ENCODE measurements at regions not wholly inside any gene's neighbourhood (a gene's known extent, or its start where the extent isn't known, plus 50 kb on each side); places are given as distances from the start of the nearest gene placed in this dataset.

GRCh38 chr6:91487696-91488392, 901.0 kb upstream of the MAP3K7 start:
- no peak for DNase-seq

DNA sequence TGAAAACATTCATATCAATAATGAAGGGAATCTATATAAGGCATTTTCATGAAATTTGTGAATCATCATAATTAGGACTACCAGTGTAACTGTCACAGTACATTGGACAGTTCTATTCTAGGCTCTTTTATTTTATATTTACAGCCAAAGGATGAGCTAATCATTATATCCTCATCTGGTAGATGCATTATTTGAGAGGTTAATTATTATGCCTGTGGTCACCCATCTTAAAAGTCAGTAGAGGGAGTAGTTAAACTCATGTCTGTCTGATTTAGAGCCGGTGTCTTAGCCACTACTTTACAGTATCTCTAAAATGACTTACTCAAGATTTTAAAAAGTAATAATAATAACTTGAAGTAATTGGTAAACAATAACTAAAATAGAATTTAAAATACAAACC, 899.3 kb upstream of the MAP3K7 start:
- DNase-seq, result no peak

DNA sequence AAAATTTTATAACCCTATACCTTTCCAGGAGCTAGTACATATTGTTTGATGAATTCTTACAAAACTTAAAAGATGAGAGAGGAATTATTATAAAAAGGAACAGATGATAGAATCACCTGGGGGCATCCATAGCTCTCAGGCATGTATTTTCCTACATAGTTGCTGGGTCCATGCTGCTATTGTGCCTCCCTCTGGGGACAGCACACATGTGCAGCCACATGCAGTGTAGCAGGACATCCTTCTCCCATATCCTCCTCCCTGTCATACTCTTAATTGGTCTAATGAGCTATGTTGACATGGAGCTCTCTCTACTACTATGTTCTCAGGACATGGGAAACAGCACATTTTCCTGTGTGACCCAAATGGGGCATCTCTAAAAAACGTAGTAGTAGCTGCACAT, 898.2 kb upstream of the MAP3K7 start:
- no peak for DNase-seq

DNA sequence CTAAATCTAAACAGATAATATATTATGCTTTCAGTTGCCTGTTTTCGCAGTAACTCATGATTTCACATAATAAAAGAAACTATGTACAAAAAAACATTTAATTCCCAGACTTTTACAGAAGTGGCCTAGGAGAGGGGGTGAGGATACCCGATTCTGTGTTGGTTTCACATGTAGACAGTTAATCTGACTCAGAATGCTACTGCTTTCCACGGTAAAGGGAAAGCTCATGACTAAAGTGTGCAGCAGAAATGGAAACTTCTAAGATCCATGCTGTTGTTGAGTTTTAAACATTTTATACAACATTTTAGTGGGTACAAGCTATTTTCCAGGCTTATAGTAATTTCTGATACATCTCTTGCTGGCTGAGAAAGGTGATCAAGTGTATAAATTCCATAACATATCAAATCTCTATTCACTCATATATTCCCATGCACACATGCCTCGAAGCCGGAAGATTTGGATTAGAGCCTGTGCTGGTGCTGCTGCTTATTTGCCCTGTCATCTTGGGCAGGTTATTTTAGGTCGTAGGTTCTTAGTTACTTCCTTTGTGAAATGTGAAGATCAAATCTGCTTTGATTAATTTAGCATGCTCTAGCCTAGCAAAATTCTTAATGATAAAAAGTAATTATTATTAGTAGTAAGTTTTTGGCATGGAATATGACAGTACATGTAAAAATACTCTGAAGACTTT, 896.7 kb upstream of the MAP3K7 start:
- DNase-seq, result no peak

GRCh38 chr6:91482498-91482897, 895.6 kb upstream of the MAP3K7 start:
- DNase-seq, result no peak

GRCh38 chr6:91480402-91480801, 893.5 kb upstream of the MAP3K7 start:
- DNase-seq, result no peak

DNA sequence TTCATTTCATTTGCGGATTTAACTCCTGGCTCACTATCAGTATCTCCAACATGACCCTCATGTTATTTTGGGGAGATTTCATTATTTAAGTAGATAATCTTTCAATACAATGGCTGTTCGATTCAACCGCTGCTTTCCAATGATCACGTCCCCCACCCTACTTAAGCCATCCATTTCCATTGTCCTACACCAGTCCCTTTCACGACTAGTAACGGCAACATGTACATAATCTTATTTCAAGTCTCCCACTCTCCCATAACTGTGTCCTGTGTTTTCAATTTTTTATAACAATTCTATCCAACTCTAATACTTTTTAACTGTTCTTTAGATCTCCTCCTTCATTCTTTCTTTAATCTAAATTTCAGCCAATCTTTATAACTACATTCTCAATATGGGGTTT, 890.8 kb upstream of the MAP3K7 start:
- no peak for DNase-seq

- no peak for DNase-seq
These were observed 889.1 kb upstream of the MAP3K7 start for GRCh38 chr6:91476000-91476399.

GRCh38 chr6:91465393-91465792, 878.5 kb upstream of the MAP3K7 start:
- DNase-seq, result no peak

DNA sequence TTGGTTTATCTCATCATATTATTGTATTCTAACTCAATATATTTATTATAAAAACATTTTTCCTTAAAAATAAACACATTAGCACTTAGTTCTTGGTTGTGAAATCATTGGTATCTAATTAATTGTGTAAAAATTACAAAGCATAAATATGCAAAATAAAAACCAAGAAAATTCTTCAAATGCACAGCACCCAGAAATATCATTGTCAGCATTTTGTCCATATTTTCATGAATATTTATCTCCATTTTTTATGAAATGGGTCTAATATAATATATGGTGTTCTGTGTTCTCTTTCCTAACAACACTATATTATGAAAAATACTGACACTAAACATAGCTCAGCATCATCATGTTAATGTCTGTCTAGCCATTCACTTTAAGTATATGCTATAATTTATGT, 877.8 kb upstream of the MAP3K7 start:
- no peak for DNase-seq

- no peak for DNase-seq
These were observed 877.3 kb upstream of the MAP3K7 start for GRCh38 chr6:91464201-91464600.

DNA sequence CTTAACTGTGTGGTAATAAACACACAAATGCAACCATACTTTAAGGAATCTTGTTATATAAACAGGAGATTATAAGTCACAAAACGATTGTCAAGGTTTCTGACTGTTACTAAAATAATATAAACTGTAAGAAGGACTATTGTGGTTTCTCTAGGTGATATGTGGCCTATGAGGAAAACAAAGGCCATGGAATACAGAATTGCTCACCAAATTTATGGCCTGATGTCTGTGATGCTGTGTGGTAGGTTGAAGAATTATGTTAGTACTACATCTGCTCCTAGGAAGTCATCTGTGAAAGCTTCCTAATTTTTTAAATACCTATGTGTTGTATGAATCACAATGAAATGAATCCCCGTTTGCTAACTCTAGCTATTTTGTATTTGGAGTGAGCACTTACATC, 875.4 kb upstream of the MAP3K7 start:
- DNase-seq, result no peak

GRCh38 chr6:91453224-91453878, 866.5 kb upstream of the MAP3K7 start:
- no peak for DNase-seq

GRCh38 chr6:91449539-91449938, 862.7 kb upstream of the MAP3K7 start:
- no peak for DNase-seq

DNA sequence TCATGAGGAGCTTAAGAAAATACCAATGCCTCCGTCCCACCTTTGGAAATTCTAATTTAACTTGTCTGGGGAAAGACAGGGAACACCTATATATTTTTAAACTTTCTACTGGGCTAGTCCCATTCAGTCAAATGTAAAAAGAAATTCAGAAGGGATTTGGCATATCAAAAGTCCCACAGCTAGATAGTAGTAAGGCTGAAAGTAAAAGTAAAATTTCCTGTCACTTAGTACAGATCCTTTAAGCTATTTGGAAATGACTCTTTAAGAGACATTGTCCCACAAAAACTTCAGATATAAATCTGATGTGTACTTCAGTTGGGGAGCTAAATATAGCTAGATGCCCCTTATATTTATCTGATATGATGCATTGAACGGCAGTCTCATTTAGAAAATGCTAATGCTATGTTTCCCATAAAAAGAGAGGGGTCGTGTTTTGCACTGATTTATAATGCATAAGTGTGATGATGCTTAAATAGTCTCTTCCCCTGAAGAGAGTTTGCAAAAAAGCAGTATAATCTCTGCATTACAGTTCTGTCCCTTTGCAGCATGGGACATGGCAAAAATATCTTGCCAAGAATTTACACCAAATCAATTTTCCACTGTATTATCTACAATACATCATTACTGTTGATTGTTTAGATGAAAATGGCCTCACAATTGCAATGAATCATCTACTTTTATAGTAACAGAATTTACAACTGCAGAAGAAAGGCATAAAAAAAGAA, 860.8 kb upstream of the MAP3K7 start:
- DNase-seq, result no peak

GRCh38 chr6:91447081-91447480, 860.2 kb upstream of the MAP3K7 start:
- DNase-seq, result no peak

DNA sequence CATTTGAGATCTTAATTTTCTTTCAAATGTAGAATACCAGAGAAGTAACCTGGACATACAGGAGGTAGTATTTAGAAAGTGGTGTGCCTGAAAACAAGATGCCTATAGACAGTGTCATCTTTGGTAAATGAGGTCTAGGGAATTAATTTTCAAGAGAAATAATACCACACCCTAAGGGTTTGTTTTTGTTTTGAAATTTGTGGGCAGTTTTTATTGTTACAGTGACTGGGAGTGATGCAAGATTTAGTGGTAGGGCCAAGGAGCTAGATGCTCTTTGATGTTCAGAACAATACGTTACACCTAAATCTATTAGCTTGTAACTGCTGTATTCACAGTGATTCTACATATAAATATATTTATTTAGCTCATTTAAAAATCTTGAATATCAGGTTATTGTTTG, 856.5 kb upstream of the MAP3K7 start:
- no peak for DNase-seq

DNA sequence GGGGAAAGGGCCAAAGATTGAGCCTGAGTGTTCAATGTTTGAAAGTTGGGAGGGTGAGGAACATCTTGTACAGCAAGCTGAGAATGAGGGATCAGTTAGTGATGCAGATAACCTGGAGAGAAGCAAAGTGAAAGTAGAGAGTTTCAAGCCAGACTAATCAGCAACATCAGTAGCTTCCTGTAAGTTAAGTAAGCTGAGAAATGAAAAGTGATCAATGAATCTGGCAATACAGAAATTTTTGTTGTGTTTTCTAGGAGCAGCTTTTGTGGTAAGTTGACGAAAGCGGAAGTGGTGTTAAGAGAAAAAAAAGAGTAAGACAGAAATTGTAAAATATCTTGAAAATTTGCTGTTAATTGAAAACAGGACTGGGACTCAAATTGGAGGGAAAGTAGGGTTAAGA, 855.5 kb upstream of the MAP3K7 start:
- no peak for DNase-seq

DNA sequence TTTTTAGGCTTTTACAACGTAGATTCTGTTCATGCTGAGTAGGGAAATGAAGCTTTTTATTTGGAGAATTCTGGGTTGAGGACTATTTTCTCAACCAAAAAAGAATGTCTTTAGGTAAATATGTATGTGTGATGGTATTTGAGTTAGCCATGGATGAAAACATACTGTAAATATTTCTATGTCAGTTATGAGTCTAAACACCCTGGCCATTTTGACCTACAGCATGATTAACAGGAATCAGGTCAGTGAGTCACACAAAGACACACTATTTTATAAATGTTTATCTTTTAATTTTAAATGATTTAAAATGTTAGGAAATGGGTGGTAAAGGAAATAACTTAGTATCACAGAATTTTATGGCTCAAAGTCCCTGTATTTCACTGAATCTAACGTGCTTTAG, 851.7 kb upstream of the MAP3K7 start:
- DNase-seq, result no peak

GRCh38 chr6:91437315-91437729, 850.5 kb upstream of the MAP3K7 start:
- DNase-seq, result no peak

DNA sequence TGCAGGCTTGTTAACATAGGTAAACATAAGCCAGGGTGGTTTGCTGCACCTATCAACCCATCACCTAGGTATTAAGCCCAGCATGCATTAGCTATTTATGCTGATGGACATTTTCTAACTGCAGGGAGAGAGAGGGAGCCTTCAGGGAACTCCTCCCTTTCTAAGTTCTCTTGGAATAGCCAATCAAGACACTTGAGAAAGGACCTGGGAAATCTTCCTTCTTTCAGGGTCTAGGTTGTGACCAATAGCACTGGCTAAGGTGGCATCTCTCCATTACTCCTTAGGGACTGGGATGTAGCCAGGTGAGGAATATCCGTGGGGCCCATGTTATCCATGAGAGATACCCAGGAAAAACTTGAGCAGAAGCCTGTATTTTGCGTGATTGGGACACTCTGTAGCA, 849.6 kb upstream of the MAP3K7 start:
- no peak for DNase-seq

GRCh38 chr6:91435630-91436029, 848.8 kb upstream of the MAP3K7 start:
- no peak for DNase-seq

- no peak for DNase-seq
These were observed 847.7 kb upstream of the MAP3K7 start for GRCh38 chr6:91434576-91434975.

Data from COR-L47 (cell line).